Vagina (tissue), 2 donors: ENCODE measurements at regions not wholly inside any gene's neighbourhood (a gene's known extent, or its start where the extent isn't known, plus 50 kb on each side); places are given as distances from the start of the nearest gene placed in this dataset.

Source experiments
- CTCF ChIP-seq, 3 experiments: fragments of 450-650 bp in 2 of 3; fragments of 200-600 bp in 1 of 3; sonication (generic) in 1 of 3; IDR thresholded peaks; one replicate each; pipeline ENCODE4 v1.5.1; 2017 to 2019; ENCODE audit warnings: antibody characterized with exemption in 3 of 3, mild to moderate bottlenecking in 2 of 3, moderate library complexity in 2 of 3
- POLR2AphosphoS5 ChIP-seq, 2 donors: sonication (generic); formaldehyde crosslinking; IDR thresholded peaks; one replicate each; pipeline ENCODE4 v1.9.0; 2017; ENCODE audit warnings: antibody characterized with exemption in 2 of 2, mild to moderate bottlenecking in 2 of 2, low read depth in 1 of 2; ENCODE audit not compliant: insufficient read depth in 1 of 2

- TF ChIP-seq POLR2AphosphoS5 (IDR thresholded peaks at IDR 0.05; ENCODE audit: insufficient read depth in 1 of 2, low read depth in 1 of 2) = no peak
- no peak for TF ChIP-seq CTCF (IDR thresholded peaks at IDR 0.05)
Observed at GRCh38 chr13:44819772-44820171, 169.5 kb downstream of the NUFIP1 start.
